Left renal cortex interstitium (tissue), 4 donors: ENCODE measurements at regions not wholly inside any gene's neighbourhood (a gene's known extent, or its start where the extent isn't known, plus 50 kb on each side); places are given as distances from the start of the nearest gene placed in this dataset.

Experiments
- DNase-seq, 4 donors: peaks; one replicate each; pipeline ENCODE4 v3.0.0-alpha.2; 2013; ENCODE audit warnings: low read depth in 4 of 4, low spot score in 2 of 4, missing footprints in 1 of 4

DNA sequence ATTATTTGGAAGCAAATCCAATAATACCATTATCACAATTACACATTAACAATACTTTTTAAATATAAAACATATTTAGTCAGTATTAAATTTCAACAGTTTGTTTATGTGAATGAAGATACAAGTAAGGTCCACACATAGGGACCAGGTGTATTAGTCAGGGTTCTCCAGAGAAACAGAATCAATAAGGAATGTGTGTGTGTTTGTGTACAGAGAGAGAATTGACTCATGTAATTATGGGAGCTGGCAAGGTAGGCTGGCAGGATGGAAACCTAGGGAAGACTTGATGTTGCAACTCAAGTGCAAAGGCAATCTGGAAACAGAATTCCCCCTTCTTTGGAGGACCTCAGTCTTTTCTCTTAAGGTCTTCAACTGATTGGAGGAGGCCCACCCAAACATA is 123.2 kb upstream of the OTX2 start:
- no peak for DNase-seq

DNA sequence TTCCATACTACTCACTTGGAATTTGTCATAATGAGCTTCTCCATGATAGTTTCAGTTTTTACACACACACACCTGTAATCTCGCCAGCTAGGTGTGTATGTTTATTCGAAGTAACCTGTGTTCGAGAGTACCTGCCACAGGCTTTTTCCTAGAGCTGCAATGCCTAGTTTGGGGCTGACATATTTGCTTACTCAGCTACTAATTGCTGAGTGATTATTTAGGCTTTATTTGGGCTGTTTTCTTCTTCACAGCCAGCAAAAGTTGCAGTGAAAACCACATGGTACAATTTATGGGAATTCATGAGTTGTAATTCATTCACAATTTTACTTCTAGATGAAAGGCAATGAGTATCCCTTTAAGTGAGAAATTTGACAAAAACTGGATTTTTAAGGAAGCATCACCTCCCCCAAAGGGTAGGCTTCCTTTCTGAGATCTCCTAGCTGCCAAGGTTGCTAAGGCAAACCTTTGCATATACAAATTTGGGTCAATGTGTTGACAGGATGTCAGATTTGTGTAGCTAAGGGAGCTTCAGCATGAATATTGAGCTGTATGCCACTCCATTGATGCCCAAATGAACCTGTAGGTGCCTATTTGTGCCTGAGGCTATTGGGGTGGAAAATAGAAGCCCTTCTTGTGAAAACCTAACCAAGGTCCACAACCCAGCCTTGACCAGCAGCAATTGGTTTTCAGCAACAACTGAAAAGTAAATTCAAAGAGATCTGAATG is 108.7 kb upstream of the OTX2 start:
- no peak for DNase-seq

DNA sequence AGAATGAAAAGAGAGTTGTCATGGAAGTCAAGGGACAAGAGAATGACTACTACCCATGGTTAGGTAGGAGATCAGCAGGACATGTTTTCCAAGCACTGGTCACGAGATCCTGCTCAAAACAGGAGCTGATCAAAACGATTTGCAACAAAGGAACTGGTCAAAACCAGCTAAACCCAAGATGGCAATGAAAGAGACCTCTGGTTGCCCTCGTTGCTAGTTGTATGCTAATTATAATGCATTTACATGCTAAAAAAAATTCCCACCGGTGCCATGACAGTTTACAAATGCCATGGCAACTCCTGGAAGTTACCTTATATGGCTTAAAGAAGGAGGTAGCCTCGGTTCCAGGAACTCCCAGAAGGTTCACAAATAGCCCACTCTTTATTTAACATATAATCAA is 95.0 kb upstream of the OTX2 start:
- DNase-seq = no peak

DNA sequence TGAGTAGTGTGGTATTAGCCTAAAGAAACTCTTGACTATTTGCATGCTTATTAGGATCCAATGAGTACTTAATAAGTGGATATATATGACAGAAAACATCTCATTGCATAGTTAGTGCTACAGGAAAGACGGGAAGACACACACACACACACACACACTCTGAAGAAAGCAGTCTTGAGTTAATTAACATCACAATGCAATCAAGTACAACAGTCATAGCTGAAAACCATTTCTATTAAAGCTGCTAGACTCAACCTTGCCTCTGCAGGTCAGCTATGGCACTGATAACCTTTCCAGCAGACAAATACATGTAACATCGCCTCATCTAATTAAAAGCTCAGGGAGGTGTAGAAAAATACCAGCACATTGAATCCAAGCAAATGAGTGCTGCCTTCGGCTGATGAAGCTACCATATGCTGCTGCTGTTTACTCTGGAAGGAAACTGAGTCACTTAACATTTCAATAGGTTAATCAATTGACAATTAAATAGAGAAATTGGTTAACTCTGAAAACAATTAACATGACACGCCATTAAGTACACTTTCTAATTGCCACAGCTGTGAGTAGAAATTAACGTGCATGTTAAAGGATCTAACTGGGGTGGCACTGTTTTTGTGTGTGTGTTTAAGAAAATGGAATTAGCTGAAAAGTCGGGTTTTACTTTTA is 93.2 kb upstream of the OTX2 start:
- no peak for DNase-seq

DNA sequence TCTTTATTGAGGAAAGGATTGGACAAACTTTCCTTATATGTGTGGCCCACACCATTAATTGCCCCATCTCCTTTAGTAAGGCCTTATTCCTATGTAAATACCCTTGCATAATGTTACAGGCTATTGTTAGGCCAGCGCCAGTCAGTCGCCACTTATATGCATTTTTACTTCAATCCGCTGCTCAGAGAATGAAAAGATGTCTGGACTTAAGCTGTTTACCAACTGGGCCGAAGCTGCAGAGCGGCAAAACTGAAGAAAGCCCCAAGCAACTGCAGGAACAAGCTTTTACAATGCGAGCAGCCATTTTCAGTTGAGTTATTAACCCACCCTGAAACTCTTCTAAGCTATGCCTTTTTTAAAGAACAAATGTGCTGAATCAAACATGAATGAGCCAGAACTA is 92.1 kb upstream of the OTX2 start:
- no peak for DNase-seq

DNA sequence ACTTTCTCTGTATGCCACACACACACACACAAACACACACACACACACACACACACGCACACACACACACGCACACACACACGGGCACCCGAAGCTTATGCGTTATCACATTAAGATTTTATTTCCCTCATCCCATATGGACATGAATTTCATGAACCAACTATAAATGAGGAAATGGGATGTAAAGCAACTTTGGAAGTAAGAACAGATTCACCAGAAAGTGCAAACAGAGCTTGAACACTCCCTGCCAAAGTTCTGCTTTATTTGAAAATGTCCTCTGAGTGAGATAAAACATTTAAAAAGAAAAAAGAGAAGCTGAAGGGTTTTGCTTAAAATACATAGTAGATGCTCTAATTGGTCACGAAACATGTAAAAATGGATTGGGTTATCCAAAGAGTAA is 90.4 kb upstream of the OTX2 start:
- no peak for DNase-seq

DNA sequence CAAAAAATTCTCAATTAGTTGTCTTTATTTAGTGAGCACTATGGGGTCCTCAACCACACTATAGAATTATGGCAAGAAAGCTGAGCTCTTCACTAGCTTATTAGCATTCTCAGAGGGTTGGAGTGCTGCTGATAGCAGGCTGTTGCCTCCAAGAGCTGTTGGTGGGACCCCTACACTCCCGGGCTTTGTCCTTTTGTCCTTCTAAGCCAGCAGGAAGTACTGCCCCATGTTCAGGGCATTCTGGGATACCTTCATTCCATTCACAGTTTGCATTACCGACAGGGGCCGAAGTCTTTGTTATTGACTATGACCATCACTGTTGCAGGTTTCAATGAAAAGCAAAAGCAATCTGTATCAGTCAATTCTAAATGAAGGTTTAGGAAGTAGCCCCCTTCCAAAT is 89.5 kb upstream of the OTX2 start:
- DNase-seq = no peak

DNA sequence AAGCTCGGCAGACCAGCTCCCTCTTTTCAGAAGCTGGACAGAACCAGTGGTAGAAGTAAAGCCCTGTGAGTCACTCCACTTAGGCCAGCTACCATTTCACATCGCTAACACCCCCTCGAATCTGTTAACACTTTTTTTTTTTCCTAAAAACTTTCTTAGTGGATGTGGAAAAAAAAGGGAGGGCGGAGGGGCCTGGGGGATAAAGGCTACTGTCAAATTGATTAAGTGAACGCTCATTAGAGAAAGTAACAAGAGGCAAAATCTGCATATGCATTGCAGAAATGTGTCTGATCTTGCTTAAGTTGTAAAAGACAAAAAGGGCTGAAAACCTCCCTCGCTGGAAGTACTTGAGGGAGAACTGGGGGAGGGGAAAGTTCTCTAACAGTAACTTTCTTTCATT is 86.6 kb upstream of the OTX2 start:
- no peak for DNase-seq

DNA sequence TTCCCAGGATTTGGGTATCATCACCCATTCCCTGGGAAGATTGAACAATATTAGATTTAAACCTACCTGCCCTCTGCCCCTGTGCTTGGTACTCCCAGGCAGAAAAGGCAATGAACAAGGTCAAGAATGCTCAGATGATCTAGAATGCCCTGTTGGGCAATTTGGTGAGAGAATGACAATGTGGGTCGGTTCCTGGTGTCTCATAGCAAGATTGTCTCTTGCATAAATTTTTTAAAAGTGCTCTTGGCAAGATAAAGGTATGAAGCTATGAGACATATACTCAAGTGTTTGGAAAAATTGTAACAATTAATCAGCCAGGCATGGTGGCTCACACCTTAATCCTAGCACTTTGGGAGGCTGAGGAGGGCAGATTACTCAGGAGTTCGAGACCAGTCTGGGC is 86.0 kb upstream of the OTX2 start:
- no peak for DNase-seq

DNA sequence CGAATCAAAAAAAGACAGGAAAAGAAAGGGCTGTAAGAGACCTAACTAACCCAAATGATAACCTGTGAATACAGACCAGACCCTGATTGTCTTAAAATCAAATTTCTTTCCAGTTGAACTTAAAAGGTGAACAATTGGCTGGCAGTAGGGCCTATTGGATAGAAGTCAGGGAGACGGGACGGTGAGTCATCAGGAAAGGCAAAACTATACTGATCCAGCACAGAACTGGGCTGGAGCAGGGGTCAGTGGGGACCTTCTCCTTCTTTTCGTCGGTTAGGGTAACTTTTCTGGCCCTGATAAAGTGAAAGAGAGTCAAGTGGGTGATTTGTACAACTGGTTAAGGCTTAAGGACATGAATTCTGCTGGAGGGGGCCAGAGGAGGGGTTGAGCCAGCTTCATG is 84.9 kb upstream of the OTX2 start:
- no peak for DNase-seq

DNA sequence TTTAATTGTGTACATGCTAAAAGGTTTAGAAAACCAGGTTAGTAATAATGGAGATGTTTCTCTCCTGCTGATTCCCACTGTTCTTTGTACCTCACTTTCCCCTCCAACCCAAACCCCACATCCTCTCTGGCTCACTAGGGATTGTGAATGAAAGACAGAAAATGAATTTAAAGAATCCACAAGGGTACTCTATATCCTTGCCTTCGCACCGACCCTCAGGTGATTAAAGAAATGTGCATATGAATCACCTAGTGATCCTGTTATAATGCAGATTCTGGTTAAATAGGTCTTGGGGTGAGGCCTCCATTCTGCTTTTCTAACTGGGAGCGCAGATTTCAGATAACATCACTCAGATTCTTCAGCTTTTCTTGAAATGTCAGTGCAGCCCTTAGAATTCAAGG is 84.3 kb upstream of the OTX2 start:
- DNase-seq = no peak

DNA sequence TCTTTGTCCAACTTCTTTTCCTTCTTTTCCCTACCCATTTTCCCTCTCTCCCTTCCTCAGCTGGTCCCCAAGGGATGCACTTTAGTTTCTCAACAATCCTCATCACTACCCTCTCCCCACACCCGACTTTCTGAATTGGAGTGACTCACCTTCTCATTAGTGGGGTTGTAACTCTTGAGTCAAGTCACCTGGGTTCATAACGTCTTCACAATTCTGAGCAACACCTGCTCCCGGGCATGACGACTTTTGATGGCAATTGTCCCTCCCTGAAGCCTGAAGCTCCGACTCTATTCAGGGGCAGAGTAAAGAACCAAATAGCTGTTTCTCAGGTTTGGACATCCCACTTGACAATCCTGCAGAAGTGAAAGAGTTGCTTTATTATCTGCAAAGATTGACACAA is 82.7 kb upstream of the OTX2 start:
- DNase-seq = no peak

DNA sequence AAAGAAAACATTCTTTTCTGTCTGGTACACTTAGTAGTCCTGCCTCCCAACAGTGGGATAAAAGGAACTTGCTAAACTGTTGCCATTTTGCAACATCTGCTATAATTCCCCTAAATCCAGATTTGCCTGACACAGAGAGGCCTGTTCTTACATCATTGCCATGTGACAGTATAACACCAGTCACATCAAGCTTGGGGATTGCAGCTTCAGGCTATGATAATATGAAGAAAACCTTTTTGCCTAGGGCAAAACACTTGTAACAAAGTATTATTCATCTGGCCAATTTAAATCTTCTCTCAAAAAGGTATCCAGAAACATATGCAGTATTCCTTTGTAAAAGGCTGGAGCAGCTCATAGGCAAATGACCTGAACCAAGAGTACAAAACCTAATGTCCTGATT is 80.9 kb upstream of the OTX2 start:
- no peak for DNase-seq

DNA sequence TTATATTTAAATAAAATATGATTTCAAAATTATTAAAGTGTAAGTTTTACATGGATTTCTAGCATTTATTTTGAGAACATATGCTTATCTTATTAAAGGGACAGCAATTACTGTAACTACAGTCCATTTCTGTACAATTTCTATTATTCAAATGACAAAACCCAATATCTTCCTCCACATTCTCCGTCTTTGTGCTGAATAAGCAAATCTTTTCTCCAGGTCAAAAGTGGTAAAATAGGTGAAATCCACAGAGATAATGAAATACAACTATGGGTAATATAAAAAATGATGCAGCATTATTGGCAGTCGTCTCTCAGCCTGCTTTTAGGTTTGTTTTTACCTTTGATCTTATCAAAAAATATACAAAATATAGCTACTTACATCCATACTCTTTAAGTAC is 79.4 kb upstream of the OTX2 start:
- DNase-seq = no peak

DNA sequence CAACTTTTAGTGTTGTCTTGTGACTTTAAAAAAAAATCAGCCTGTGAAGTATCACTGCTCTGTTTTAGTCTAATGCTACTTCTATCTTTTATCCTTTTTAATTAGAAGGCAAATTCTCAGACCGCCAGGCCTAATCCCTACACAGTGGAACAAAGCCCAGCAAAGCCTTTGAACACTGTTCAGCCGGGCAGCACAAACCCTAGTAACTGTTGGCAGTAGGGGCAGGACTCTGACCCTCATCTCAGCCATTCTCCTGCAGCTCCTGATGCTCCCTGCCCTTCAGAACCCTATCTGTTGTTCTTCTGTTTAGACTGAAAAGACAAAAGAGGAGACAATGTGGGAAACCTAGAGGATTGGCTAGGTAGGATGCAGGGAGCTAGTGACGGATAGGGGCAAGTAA is 78.0 kb upstream of the OTX2 start:
- no peak for DNase-seq

DNA sequence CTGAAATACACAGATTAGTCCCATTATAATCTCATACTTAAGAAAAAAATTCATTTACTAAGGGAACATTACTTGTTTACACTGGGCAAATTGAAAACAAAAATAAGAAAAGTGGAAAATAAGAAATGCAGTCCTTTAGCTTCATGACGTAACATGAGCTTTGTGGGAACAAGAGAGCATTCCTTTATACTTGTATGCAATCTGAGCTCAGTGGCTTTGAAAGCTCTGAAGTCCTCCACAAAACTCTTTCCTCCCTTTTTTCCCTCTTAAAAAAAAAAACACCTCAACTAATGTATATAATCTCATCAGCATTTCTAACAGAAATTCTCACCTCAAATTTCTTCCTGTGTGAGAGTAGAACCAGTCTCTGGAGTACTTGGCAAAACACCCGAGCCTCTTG is 76.9 kb upstream of the OTX2 start:
- no peak for DNase-seq

DNA sequence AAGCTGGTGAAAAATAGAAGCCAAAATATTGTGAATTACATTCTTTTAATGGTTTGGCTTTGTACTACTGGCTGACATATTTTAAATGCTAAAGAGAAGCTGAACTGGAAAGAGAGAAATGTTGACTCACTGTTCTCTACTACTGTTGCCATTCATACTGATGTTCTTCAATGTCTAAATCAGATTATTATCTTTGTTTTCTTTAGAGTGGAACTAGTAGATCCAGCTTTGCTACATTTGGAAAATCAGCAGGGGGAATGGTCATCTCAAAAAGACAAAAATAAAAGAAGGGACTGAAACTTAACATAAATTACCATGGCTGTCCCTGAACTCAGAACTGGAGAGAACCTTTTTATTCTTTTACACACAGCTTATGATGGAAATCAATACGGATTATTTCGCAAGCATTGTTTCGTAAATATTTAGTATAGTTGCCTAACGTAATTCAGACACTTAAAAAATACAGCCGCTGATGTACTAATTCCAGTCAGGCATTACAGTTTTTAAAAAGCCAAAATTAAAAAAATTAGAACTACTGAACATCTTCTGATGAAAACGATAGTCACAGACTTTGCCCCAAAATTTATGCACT is 76.3 kb upstream of the OTX2 start:
- no peak for DNase-seq

DNA sequence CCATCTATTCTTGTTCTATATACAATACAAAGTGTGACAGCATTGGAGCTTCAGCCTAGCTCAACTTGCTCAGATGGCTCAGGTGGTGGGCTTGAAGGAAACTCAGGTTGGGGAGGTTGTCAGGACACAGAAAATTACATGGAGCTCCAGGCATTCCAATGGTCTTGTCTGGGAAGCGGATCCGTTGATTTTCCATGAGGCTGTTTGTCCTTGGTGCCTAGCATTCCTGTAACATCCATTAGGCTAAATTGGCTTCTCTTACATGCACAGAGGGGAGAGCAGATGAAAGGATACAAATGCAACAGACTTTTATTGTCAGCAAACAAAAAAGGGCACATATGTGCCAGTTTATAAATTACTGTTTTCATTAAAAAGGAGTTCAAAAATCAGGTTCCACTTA is 75.5 kb upstream of the OTX2 start:
- no peak for DNase-seq

DNA sequence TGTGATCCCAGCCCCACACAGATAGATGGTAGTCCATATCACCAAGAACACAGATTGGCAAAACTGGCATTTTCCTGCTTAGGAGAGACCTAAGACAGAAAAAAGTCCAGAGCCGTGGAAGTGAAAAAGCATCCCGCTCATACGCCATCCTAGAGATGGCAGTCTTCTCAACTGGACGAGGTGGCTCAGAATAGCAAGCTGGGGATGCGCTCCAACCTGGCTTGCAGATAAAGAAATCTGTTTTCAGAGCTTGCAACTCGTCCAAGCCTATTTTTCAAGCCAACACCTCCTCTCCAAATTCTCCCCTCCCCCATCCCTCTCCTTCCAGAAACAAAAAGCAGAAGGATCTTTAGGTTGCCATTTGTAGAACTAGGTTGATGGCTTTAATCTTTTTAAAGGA is 74.3 kb upstream of the OTX2 start:
- DNase-seq = no peak

DNA sequence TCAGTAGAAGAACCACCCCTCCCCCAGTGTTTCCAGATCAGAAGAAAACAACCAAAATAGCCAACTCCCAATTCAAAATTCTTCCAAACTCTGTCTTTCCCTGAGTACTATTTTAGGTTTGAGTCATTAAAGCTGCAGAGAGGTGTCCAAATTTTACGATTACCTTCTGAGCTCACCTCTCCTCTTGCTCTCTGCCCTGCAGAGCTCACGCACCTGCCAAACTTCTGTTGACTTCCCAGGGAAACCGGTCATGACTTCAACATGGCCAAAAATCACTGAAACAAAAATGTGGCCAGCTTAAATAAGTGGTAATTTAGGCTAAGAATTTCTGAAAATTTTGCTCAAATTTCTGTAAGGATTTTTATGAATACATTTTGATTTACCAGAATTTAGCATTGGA is 70.9 kb upstream of the OTX2 start:
- DNase-seq = no peak

DNA sequence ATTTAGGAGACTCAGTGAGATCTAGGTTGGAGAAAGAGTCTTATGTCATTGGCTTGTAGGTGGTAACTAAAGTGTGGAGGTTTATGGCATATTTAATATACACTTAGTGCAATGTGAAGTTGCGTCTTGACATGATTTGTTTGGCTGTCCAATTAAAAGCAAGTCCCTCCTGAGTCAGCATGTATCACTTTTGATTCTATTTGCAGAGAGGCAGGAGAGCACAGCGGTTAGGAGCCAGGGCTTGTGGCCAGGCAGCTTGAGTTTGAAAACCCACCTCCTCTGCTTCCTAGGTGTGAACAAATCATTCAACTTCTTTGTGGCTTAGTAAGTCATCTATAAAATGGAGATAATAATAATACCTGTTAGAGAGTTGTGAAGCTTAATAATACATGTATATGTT is 68.5 kb upstream of the OTX2 start:
- no peak for DNase-seq

DNA sequence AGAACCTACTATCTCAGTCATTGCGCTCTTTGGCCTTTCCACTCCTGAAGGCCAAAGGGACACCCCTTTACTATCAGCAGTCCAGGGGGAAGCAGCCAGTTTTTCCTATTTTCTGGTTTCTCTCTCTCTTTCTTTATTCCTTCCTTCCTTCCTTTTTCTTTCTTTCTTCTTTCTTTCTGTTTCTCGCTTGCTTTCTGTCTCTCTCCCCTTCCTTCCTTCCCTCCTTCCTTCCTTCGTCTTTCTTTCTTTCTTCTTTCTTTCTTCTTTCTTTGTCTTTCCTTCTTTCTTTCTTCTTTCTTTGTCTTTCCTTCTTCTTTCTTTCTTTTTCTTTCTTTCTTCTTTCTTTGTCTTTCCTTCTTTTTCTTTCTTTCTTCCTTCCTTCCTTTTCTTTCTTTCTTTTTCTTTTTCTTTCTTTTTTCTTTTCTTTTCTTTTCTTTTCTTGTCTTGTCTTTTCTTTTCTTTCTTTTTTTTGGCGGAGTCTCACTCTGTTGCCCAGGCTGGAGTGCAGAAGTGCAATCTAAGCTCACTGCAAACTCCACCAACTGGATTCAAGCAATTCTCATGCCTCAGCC is 64.9 kb upstream of the OTX2 start:
- no peak for DNase-seq
